Neural cell (in vitro differentiated cells): ENCODE measurements at regions not wholly inside any gene's neighbourhood (a gene's known extent, or its start where the extent isn't known, plus 50 kb on each side); places are given as distances from the start of the nearest gene placed in this dataset.

Experiments used
- CTCF ChIP-seq: fragments of 450-650 bp; IDR thresholded peaks from 2 replicates; pipeline ENCODE4 v1.5.1; 2014; ENCODE audit warnings: antibody characterized with exemption, mild to moderate bottlenecking, moderate library complexity; ENCODE audit not compliant: poor library complexity, severe bottlenecking
- POLR2AphosphoS5 ChIP-seq: IDR thresholded peaks from 2 replicates; pipeline ENCODE4 v1.6.1; 2012
- TAF1 ChIP-seq: IDR thresholded peaks from 2 replicates; pipeline ENCODE4 v1.6.1; 2012; ENCODE audit warnings: low read depth

- no peak for TF ChIP-seq POLR2AphosphoS5
- no peak for TF ChIP-seq TAF1
- TF ChIP-seq CTCF: no peak
Measured at GRCh38 chr4:156528216-156528615, 443.4 kb downstream of the PDGFC start.
